SK-N-SH (cell line): ENCODE measurements at regions not wholly inside any gene's neighbourhood (a gene's known extent, or its start where the extent isn't known, plus 50 kb on each side); places are given as distances from the start of the nearest gene placed in this dataset.

Source experiments
- NRF1 ChIP-seq: IDR thresholded peaks from 2 replicates; pipeline ENCODE4 v1.6.1; 2012; ENCODE audit warnings: low read depth, mild to moderate bottlenecking, low read length
- RAD21 ChIP-seq: IDR thresholded peaks from 2 replicates; pipeline ENCODE4 v1.6.1; 2012; ENCODE audit warnings: mild to moderate bottlenecking, low read length
- TAF1 ChIP-seq: IDR thresholded peaks from 2 replicates; pipeline ENCODE4 v1.6.1; 2012; ENCODE audit warnings: low read depth, mild to moderate bottlenecking, low read length, moderate library complexity, borderline replicate concordance
- TF ChIP-seq, protein P1 (sequence below): fragments of 200-600 bp; sonication (generic); IDR thresholded peaks from 2 replicates; pipeline ENCODE4 v1.6.1; 2017; ENCODE audit warnings: antibody characterized with exemption, mild to moderate bottlenecking, moderate library complexity

DNA sequence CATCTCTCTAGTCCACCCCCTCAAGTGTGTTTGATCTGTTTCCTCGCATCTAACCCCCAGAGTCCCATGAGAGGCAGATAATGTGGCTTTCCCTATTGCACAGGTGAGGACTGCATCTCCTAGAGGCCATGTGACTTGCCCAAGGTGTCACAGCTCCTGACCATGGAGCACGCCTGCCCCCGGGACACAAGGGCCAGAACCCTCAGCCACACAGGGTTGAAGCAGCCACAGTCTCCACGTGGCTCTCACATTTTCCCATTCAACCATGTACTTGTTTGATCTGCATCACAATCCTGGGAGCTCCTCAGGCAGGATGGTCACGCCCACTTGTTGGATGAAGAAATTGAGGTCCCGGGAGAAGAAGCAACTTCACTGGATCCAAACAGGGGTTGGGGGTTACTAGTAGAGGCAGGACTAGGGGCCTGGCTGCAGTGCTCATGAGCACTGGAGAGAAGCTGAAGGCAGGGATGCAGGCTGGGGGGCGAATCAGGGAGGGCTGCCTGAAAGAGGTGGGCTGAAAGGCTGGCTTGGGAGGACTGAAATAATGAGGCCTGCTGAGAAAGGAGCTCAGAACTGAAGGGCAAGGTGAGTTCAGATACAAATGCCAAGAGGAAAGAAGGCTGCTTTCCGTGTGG, 207.9 kb downstream of the PTPRU start:
- TF ChIP-seq, protein P1, sequence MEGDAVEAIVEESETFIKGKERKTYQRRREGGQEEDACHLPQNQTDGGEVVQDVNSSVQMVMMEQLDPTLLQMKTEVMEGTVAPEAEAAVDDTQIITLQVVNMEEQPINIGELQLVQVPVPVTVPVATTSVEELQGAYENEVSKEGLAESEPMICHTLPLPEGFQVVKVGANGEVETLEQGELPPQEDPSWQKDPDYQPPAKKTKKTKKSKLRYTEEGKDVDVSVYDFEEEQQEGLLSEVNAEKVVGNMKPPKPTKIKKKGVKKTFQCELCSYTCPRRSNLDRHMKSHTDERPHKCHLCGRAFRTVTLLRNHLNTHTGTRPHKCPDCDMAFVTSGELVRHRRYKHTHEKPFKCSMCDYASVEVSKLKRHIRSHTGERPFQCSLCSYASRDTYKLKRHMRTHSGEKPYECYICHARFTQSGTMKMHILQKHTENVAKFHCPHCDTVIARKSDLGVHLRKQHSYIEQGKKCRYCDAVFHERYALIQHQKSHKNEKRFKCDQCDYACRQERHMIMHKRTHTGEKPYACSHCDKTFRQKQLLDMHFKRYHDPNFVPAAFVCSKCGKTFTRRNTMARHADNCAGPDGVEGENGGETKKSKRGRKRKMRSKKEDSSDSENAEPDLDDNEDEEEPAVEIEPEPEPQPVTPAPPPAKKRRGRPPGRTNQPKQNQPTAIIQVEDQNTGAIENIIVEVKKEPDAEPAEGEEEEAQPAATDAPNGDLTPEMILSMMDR = no peak
- TF ChIP-seq NRF1 (no peak), RAD21 (no peak), TAF1 (no peak)
